Testis (tissue), 2 donors: ENCODE measurements at regions not wholly inside any gene's neighbourhood (a gene's known extent, or its start where the extent isn't known, plus 50 kb on each side); places are given as distances from the start of the nearest gene placed in this dataset.

Source experiments
- POLR2A ChIP-seq: fragments of 450-650 bp; IDR thresholded peaks from one replicate; pipeline ENCODE4 v1.6.1; 2017; ENCODE audit warnings: antibody characterized with exemption, mild to moderate bottlenecking, moderate library complexity
- TF ChIP-seq, protein P1 (sequence below), 3 experiments: fragments of 450-650 bp in 2 of 3; fragments of 200-600 bp in 1 of 3; sonication (generic) in 1 of 3; IDR thresholded peaks; one replicate each; pipeline ENCODE4 v1.5.1; 2016 to 2019; ENCODE audit warnings: antibody characterized with exemption in 3 of 3, mild to moderate bottlenecking in 2 of 3, moderate library complexity in 1 of 3

GRCh38 chr6:165819394-165819793 lies 156.4 kb upstream of the PDE10A start:
- TF ChIP-seq, protein P1, sequence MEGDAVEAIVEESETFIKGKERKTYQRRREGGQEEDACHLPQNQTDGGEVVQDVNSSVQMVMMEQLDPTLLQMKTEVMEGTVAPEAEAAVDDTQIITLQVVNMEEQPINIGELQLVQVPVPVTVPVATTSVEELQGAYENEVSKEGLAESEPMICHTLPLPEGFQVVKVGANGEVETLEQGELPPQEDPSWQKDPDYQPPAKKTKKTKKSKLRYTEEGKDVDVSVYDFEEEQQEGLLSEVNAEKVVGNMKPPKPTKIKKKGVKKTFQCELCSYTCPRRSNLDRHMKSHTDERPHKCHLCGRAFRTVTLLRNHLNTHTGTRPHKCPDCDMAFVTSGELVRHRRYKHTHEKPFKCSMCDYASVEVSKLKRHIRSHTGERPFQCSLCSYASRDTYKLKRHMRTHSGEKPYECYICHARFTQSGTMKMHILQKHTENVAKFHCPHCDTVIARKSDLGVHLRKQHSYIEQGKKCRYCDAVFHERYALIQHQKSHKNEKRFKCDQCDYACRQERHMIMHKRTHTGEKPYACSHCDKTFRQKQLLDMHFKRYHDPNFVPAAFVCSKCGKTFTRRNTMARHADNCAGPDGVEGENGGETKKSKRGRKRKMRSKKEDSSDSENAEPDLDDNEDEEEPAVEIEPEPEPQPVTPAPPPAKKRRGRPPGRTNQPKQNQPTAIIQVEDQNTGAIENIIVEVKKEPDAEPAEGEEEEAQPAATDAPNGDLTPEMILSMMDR (IDR thresholded peaks at IDR 0.05) = no peak
- TF ChIP-seq POLR2A = no peak
